ENCODE measurements at regions not wholly inside any gene's neighbourhood (a gene's known extent, or its start where the extent isn't known, plus 50 kb on each side); places are given as distances from the start of the nearest gene placed in this dataset.

- DNase-seq, result no peak
Observed at GRCh38 chr6:6376845-6377244, 56.4 kb upstream of the F13A1 start.

- DNase-seq, result no peak
Observed at GRCh38 chr6:6377621-6378020, 57.2 kb upstream of the F13A1 start.

GRCh38 chr6:6379573-6379972 is 59.1 kb upstream of the F13A1 start:
- DNase-seq, result no peak

- DNase-seq, result no peak
Observed at GRCh38 chr6:6384520-6384919, 64.1 kb upstream of the F13A1 start.

- no peak for DNase-seq
Observed at GRCh38 chr6:6386010-6386409, 65.5 kb upstream of the F13A1 start.

GRCh38 chr6:6390849-6391602 is 70.6 kb upstream of the F13A1 start:
- no peak for DNase-seq

- DNase-seq, result no peak
Observed at GRCh38 chr6:6392214-6393068, 72.0 kb upstream of the F13A1 start.

GRCh38 chr6:6393069-6393529 is 72.6 kb upstream of the F13A1 start:
- DNase-seq, result no peak

- no peak for DNase-seq
Observed at GRCh38 chr6:6395581-6396197, 75.2 kb upstream of the F13A1 start.

GRCh38 chr6:6397842-6398241 is 77.4 kb upstream of the F13A1 start:
- no peak for DNase-seq

- DNase-seq, result no peak
Observed at GRCh38 chr6:6399568-6399967, 79.1 kb upstream of the F13A1 start.

- no peak for DNase-seq
Observed at GRCh38 chr6:6401401-6401800, 80.9 kb upstream of the F13A1 start.

- DNase-seq, result no peak
Observed at GRCh38 chr6:6402006-6402405, 81.5 kb upstream of the F13A1 start.

- DNase-seq, result no peak
Observed at GRCh38 chr6:6402591-6402990, 82.1 kb upstream of the F13A1 start.

GRCh38 chr6:6405031-6405430 is 84.6 kb upstream of the F13A1 start:
- DNase-seq, result no peak

GRCh38 chr6:6405997-6406714 is 85.7 kb upstream of the F13A1 start:
- no peak for DNase-seq

GRCh38 chr6:6406715-6407070 is 86.2 kb upstream of the F13A1 start:
- no peak for DNase-seq

- no peak for DNase-seq
Observed at GRCh38 chr6:6407071-6407741, 86.7 kb upstream of the F13A1 start.

- DNase-seq, result no peak
Observed at GRCh38 chr6:6409397-6410030, 89.1 kb upstream of the F13A1 start.

GRCh38 chr6:6411115-6411514 is 90.7 kb upstream of the F13A1 start:
- DNase-seq, result no peak

- no peak for DNase-seq
Observed at GRCh38 chr6:6412221-6412620, 91.8 kb upstream of the F13A1 start.

GRCh38 chr6:6412700-6413099 is 92.2 kb upstream of the F13A1 start:
- DNase-seq, result no peak

Measured in SW 1271 (cell line).